ENCODE measurements at regions not wholly inside any gene's neighbourhood (a gene's known extent, or its start where the extent isn't known, plus 50 kb on each side); places are given as distances from the start of the nearest gene placed in this dataset.
"Not testable (repeated sequence)": the region's sequence is repeated elsewhere in the genome, so short reads cannot be mapped to it uniquely, and the experiment has no call there.

- Histone ChIP-seq H3K9me3 (ENCODE audit: control insufficient read depth, low read length) (no peaks in the 10 kb centered on the region), H3K36me3 (ENCODE audit: control insufficient read depth, insufficient read depth, low read length) (no peaks in the 10 kb centered on the region), H3K4me3 (ENCODE audit: extremely low read depth, insufficient read depth, low read length, poor library complexity, severe bottlenecking) (no peak overlapping the region), H3K27ac (ENCODE audit: low read depth, low read length, severe bottlenecking) (no peak overlapping the region), H3K4me1 (ENCODE audit: control insufficient read depth, insufficient read depth, low read length, poor library complexity, severe bottlenecking) (no peaks in the 10 kb centered on the region)
- WGBS, 2 experiments (ENCODE audit: insufficient coverage in 2 of 2), result 93 to 98% methylated on average over 5 of the region's 9 CpGs
Observed at GRCh38 chr4:108465886-108466500, 154.4 kb upstream of the RPL34 start.

- H3K4me1 ChIP-seq (ENCODE audit: control insufficient read depth, insufficient read depth, low read length, poor library complexity, severe bottlenecking), result no peaks in the 10 kb centered on the region
- H3K9me3 ChIP-seq (ENCODE audit: control insufficient read depth, low read length), result no peaks in the 10 kb centered on the region
- no peak overlapping the region for H3K27ac ChIP-seq (ENCODE audit: low read depth, low read length, severe bottlenecking)
- H3K36me3 ChIP-seq (ENCODE audit: control insufficient read depth, insufficient read depth, low read length), result no peaks in the 10 kb centered on the region
- 86 to 100% methylated on average over 1 of the region's 2 CpGs for WGBS, 2 experiments (ENCODE audit: insufficient coverage in 2 of 2)
- H3K4me3 ChIP-seq (ENCODE audit: extremely low read depth, insufficient read depth, low read length, poor library complexity, severe bottlenecking), result no peak overlapping the region
Observed at GRCh38 chr4:108458681-108459080, 161.7 kb upstream of the RPL34 start.

DNA sequence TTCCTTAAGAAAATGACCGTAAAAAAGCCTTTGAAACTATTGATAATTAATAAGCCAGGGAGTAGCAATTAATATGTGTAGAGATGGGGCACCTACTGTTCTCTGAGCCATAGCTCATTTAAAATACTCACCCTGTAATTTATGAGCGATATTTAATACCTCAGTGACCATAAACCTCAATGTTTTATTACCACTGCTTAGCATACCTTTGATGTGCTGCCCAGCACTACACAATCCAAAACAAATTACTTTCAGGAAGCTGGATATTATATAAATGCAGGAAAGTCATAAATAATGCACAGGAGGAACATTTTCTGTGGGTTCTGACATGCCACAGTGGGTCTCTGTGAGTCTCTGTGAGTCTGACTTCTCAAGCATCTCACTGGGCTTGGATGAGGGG lies 166.1 kb upstream of the RPL34 start:
- H3K4me1 ChIP-seq (ENCODE audit: control insufficient read depth, insufficient read depth, low read length, poor library complexity, severe bottlenecking), result no peaks in the 10 kb centered on the region
- 80% methylated on average over 1 of the region's 2 CpGs; no CpG with 5 or more reads in 1 of the 2 experiments for WGBS, 2 experiments (ENCODE audit: insufficient coverage in 2 of 2)

GRCh38 chr4:108453366-108453765 lies 167.0 kb upstream of the RPL34 start:
- Histone ChIP-seq H3K4me3 (ENCODE audit: extremely low read depth, insufficient read depth, low read length, poor library complexity, severe bottlenecking) (no peak overlapping the region), H3K9me3 (ENCODE audit: control insufficient read depth, low read length) (no peaks in the 10 kb centered on the region), H3K27ac (ENCODE audit: low read depth, low read length, severe bottlenecking) (no peak overlapping the region), H3K4me1 (ENCODE audit: control insufficient read depth, insufficient read depth, low read length, poor library complexity, severe bottlenecking) (no peaks in the 10 kb centered on the region), H3K36me3 (ENCODE audit: control insufficient read depth, insufficient read depth, low read length) (no peaks in the 10 kb centered on the region)
- WGBS, 2 experiments (ENCODE audit: insufficient coverage in 2 of 2), result 100% methylated on average over 1 of the region's 4 CpGs; no CpG with 5 or more reads in 1 of the 2 experiments

More for the DNA sequence above, 166.1 kb upstream of the RPL34 start:
- no peaks in the 10 kb centered on the region for H3K36me3 ChIP-seq (ENCODE audit: control insufficient read depth, insufficient read depth, low read length)
- H3K27ac ChIP-seq (ENCODE audit: low read depth, low read length, severe bottlenecking), result no peak overlapping the region
- no peaks in the 10 kb centered on the region for H3K9me3 ChIP-seq (ENCODE audit: control insufficient read depth, low read length)
- no peak overlapping the region for H3K4me3 ChIP-seq (ENCODE audit: extremely low read depth, insufficient read depth, low read length, poor library complexity, severe bottlenecking)

DNA sequence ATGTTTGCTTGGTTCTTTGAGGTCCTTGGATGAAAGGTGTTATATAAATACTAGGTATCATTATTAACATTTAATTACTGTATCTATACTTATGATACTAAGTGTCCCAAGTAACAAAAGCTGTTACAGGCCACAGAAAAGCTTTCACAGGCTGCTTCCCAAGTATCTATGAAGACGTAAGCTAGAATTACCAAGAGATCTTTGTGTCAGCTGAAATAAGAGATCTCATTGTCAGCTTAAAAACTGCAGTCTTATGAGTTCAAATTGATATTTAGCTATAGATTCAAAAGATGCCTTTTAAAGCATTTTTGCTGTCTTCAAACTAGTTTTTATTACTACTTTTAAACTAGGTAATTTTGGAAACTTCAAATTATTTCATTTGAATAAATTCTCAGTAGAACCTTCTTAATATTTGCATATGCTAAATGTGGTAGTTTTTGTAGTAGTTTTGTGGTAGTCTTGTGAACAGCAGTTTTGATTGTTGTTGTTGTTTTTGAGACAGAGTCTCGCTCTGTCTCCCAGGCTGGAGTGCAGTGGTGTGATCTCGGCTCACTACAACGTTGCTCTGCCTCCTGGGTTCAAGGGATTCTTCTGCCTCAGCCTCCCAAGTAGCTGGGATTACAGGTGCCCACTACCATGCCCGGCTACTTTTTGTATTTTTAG lies 170.0 kb upstream of the RPL34 start:
- 92 to 94% methylated on average over 2 to 4 of the region's 5 CpGs for WGBS, 2 experiments (ENCODE audit: insufficient coverage in 2 of 2)
- H3K27ac ChIP-seq (ENCODE audit: low read depth, low read length, severe bottlenecking), result no peak overlapping the region
- H3K9me3 ChIP-seq (ENCODE audit: control insufficient read depth, low read length), result no peaks in the 10 kb centered on the region
- H3K4me1 ChIP-seq (ENCODE audit: control insufficient read depth, insufficient read depth, low read length, poor library complexity, severe bottlenecking), result no peaks in the 10 kb centered on the region
- H3K4me3 ChIP-seq (ENCODE audit: extremely low read depth, insufficient read depth, low read length, poor library complexity, severe bottlenecking), result no peak overlapping the region
- no peaks in the 10 kb centered on the region for H3K36me3 ChIP-seq (ENCODE audit: control insufficient read depth, insufficient read depth, low read length)

DNA sequence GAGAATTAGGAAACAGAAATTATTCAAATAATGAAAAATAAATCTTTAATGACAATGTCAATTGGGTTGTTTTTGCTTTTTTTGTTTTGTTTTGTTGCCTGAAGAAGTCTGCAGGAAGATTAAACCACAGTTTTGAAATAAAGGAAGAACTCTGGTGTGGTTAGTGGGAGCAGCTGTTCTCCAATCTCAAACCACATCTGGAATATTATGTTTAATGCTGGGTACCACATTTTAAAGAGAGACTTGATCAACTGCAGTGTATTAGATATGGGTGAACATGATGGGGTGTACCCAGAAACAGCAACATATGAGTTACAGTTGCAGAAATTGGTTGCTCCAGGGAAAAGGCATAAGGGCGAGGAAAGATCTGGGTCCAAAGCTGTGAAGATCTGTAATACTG lies 171.2 kb upstream of the RPL34 start:
- Histone ChIP-seq H3K36me3 (ENCODE audit: control insufficient read depth, insufficient read depth, low read length) (no peaks in the 10 kb centered on the region), H3K4me1 (ENCODE audit: control insufficient read depth, insufficient read depth, low read length, poor library complexity, severe bottlenecking) (no peaks in the 10 kb centered on the region), H3K9me3 (ENCODE audit: control insufficient read depth, low read length) (no peaks in the 10 kb centered on the region), H3K4me3 (ENCODE audit: extremely low read depth, insufficient read depth, low read length, poor library complexity, severe bottlenecking) (no peak overlapping the region), H3K27ac (ENCODE audit: low read depth, low read length, severe bottlenecking) (no peak overlapping the region)
- 100% methylated on average over 1 of the region's 1 CpG for WGBS, 2 experiments (ENCODE audit: insufficient coverage in 2 of 2)

GRCh38 chr4:108446556-108446955 lies 173.8 kb upstream of the RPL34 start:
- Histone ChIP-seq H3K4me1 (ENCODE audit: control insufficient read depth, insufficient read depth, low read length, poor library complexity, severe bottlenecking) (no peaks in the 10 kb centered on the region), H3K9me3 (ENCODE audit: control insufficient read depth, low read length) (no peaks in the 10 kb centered on the region), H3K4me3 (ENCODE audit: extremely low read depth, insufficient read depth, low read length, poor library complexity, severe bottlenecking) (no peak overlapping the region), H3K27ac (ENCODE audit: low read depth, low read length, severe bottlenecking) (no peak overlapping the region), H3K36me3 (ENCODE audit: control insufficient read depth, insufficient read depth, low read length) (no peaks in the 10 kb centered on the region)
- WGBS, 2 experiments (ENCODE audit: insufficient coverage in 2 of 2), result 85 to 88% methylated on average over 6 of the region's 7 CpGs

DNA sequence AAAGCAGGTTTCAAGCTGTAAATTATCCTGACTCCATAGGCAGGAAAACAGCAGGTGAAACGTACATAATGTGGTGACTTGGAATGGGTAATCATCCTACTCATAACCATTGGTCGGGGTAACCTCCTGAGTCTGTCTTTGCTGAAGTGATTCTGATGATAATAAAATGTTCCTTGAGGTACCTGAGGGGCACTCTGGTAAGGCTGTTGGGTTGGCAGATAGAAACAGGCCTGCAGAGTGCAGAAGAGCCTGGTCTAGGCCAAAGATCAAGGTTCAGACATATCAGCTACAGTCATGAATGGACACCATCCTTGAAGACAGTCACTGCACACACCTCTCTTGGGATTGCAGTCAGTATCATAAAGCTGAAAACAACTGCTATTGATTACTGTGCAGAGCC lies 174.7 kb upstream of the RPL34 start:
- no peak overlapping the region for H3K27ac ChIP-seq (ENCODE audit: low read depth, low read length, severe bottlenecking)
- WGBS, 2 experiments (ENCODE audit: insufficient coverage in 2 of 2), result 100% methylated on average over 2 of the region's 2 CpGs
- peaks cover 5% of the 10 kb centered on the region for H3K9me3 ChIP-seq (ENCODE audit: control insufficient read depth, low read length)
- no peaks in the 10 kb centered on the region for H3K36me3 ChIP-seq (ENCODE audit: control insufficient read depth, insufficient read depth, low read length)
- H3K4me3 ChIP-seq (ENCODE audit: extremely low read depth, insufficient read depth, low read length, poor library complexity, severe bottlenecking), result no peak overlapping the region
- H3K4me1 ChIP-seq (ENCODE audit: control insufficient read depth, insufficient read depth, low read length, poor library complexity, severe bottlenecking), result no peaks in the 10 kb centered on the region

DNA sequence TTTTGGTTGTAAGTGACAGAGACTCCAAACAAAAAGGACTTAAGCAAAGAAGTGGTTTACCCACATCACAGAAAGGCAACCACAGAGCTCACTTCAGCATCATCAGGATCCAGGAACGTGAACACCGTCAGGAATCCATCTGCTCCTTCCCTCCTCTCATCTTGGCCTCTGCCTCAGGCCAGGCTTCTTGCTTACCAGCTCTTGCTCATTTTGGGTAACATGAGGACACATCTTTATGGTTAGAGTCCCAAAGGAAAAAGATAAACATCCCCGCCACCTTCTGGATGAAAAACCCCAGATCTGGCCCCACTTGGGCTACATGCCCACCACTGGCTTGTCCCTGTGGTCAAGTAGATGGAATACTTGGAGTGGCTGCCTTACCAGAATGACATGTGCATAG lies 176.8 kb upstream of the RPL34 start:
- Histone ChIP-seq H3K4me1 (ENCODE audit: control insufficient read depth, insufficient read depth, low read length, poor library complexity, severe bottlenecking) (no peaks in the 10 kb centered on the region), H3K9me3 (ENCODE audit: control insufficient read depth, low read length) (peaks cover 5% of the 10 kb centered on the region), H3K27ac (ENCODE audit: low read depth, low read length, severe bottlenecking) (no peak overlapping the region), H3K36me3 (ENCODE audit: control insufficient read depth, insufficient read depth, low read length) (no peaks in the 10 kb centered on the region), H3K4me3 (ENCODE audit: extremely low read depth, insufficient read depth, low read length, poor library complexity, severe bottlenecking) (no peak overlapping the region)
- 100% methylated on average over 2 of the region's 3 CpGs for WGBS, 2 experiments (ENCODE audit: insufficient coverage in 2 of 2)

- Histone ChIP-seq H3K9me3 (ENCODE audit: control insufficient read depth, low read length) (no peaks in the 10 kb centered on the region), H3K4me3 (ENCODE audit: extremely low read depth, insufficient read depth, low read length, poor library complexity, severe bottlenecking) (no peak overlapping the region), H3K4me1 (ENCODE audit: control insufficient read depth, insufficient read depth, low read length, poor library complexity, severe bottlenecking) (peaks cover 15% of the 10 kb centered on the region), H3K36me3 (ENCODE audit: control insufficient read depth, insufficient read depth, low read length) (no peaks in the 10 kb centered on the region), H3K27ac (ENCODE audit: low read depth, low read length, severe bottlenecking) (no peak overlapping the region)
- 67 to 81% methylated on average over 5 of the region's 6 CpGs for WGBS, 2 experiments (ENCODE audit: insufficient coverage in 2 of 2)
Observed at GRCh38 chr4:108433832-108434231, 186.5 kb upstream of the RPL34 start.

- peaks cover 15% of the 10 kb centered on the region for H3K4me1 ChIP-seq (ENCODE audit: control insufficient read depth, insufficient read depth, low read length, poor library complexity, severe bottlenecking)
- H3K4me3 ChIP-seq (ENCODE audit: extremely low read depth, insufficient read depth, low read length, poor library complexity, severe bottlenecking); H3K27ac ChIP-seq (ENCODE audit: low read depth, low read length, severe bottlenecking); H3K9me3 ChIP-seq (ENCODE audit: control insufficient read depth, low read length); H3K36me3 ChIP-seq (ENCODE audit: control insufficient read depth, insufficient read depth, low read length): not testable (repeated sequence)
- WGBS, 2 experiments (ENCODE audit: insufficient coverage in 2 of 2), result no CpG with 5 or more reads among the region's 1 CpG
Observed at GRCh38 chr4:108433394-108433793, 187.0 kb upstream of the RPL34 start.

Measured in mesodermal cell (in vitro differentiated cells).